Psoas muscle (tissue), 7 donors: ENCODE measurements at regions not wholly inside any gene's neighbourhood (a gene's known extent, or its start where the extent isn't known, plus 50 kb on each side); places are given as distances from the start of the nearest gene placed in this dataset.

Experiments used
- ATAC-seq, 4 donors: fragments of 200-7000 bp; cut with Tn5 transposase; one replicate each; pipeline ENCODE4 v1.9.1; 2020; ENCODE audit warnings: moderate library complexity in 3 of 4, mild to moderate bottlenecking in 2 of 4
- DNase-seq, 2 donors: peaks; one replicate each; pipeline ENCODE4 v3.0.0-alpha.2; 2020
- H3K27ac ChIP-seq: fragments of 200-600 bp; one replicate; pipeline ENCODE4 v1.8.0; 2022
- H3K27me3 ChIP-seq, 3 donors: fragments of 200-600 bp in 1 of 3; one replicate each; pipeline versions ENCODE4 v1.6.1 to v1.8.0; 2013 to 2022; ENCODE audit warnings: low read length in 2 of 3, mild to moderate bottlenecking in 2 of 3, moderate library complexity in 1 of 3; ENCODE audit not compliant: insufficient read depth in 3 of 3
- H3K36me3 ChIP-seq, 2 donors: fragments of 200-600 bp in 1 of 2; one replicate each; pipeline versions ENCODE4 v1.6.1 to v1.8.0; 2013 to 2022; ENCODE audit warnings: low read depth in 1 of 2, mild to moderate bottlenecking in 1 of 2, moderate library complexity in 1 of 2; ENCODE audit not compliant: insufficient read depth in 1 of 2
- H3K4me1 ChIP-seq: fragments of 200-600 bp; one replicate; pipeline ENCODE4 v1.8.0; 2022
- H3K4me3 ChIP-seq: fragments of 200-600 bp; one replicate; pipeline ENCODE4 v1.8.0; 2022; ENCODE audit warnings: mild to moderate bottlenecking
- H3K9me3 ChIP-seq: fragments of 200-600 bp; one replicate; pipeline ENCODE4 v1.8.0; 2022
- CTCF ChIP-seq: fragments of 200-600 bp; IDR thresholded peaks from one replicate; pipeline ENCODE4 v1.8.0; 2022; ENCODE audit warnings: antibody characterized with exemption
- WGBS, 3 donors: extraction: QIAGEN DNeasy Blood & Tissue Kit; methylation state at CpG; one replicate each; pipeline versions ENCODE4 v1.1.6 to v1.1.7; 2013; 5-methylcytosine and 5-hydroxymethylcytosine counted together
- intact Hi-C, 2 donors: fragments of 100-400 bp; cut with DNase I; formaldehyde crosslinking; loops; one replicate each; pipeline versions ENCODE4 v1.11.0 to v1.14.2; 2022
- donor health status: healthy with polysubstance abuse.
- donor health status: DM: no; HTN: no; CAD: no; lungs with moderate emphysema.
- donor health status: Bipolar disorder and iron deficiency.
- donor health status: healthy.
- donor health status: DM: yes; HTN: yes; CAD: no.
- donor health status: DM: no; HTN: no; CAD: no.
- donor health status: DM: yes; HTN: yes; CAD: no.

- ATAC-seq (peak; percentile 40 to 83 (median 70)), DNase-seq (no peak)
- Histone ChIP-seq H3K27ac (no peak overlapping the region), H3K4me1 (no peaks in the 10 kb centered on the region), H3K36me3 (no peaks in the 10 kb centered on the region), H3K27me3 (no peaks in the 10 kb centered on the region), H3K4me3 (no peak overlapping the region), H3K9me3 (no peaks in the 10 kb centered on the region)
- no peak for TF ChIP-seq CTCF
- WGBS, 3 donors: 31 to 36% (median 35%) methylated on average over 3 of the region's 3 CpGs
- intact Hi-C loops: no loop called here
Measured at GRCh38 chrX:84611843-84612636, 109.8 kb upstream of the HDX start.

- no peak for TF ChIP-seq CTCF
- H3K36me3 ChIP-seq: no peaks in the 10 kb centered on the region
Measured at GRCh38 chrX:84634201-84634782, 132.0 kb upstream of the HDX start.

GRCh38 chrX:84666086-84666485 is 163.8 kb upstream of the HDX start:
- Histone ChIP-seq H3K36me3 (no peaks in the 10 kb centered on the region), H3K4me3 (no peak overlapping the region), H3K27ac (no peak overlapping the region), H3K9me3 (no peaks in the 10 kb centered on the region), H3K27me3 (no peaks in the 10 kb centered on the region), H3K4me1 (no peaks in the 10 kb centered on the region)
- intact Hi-C loops: no loop called here
- 34 to 73% (median 39%) methylated on average over 2 of the region's 2 CpGs for WGBS, 3 donors
- TF ChIP-seq CTCF: no peak
- no peak for ATAC-seq
- DNase-seq: no peak

More at GRCh38 chrX:84634201-84634782, 132.0 kb upstream of the HDX start:
- Histone ChIP-seq H3K4me3 (no peak overlapping the region), H3K4me1 (no peaks in the 10 kb centered on the region), H3K27me3 (no peaks in the 10 kb centered on the region), H3K27ac (no peak overlapping the region), H3K9me3 (no peaks in the 10 kb centered on the region)
- 61 to 72% (median 70%) methylated on average over 3 of the region's 3 CpGs for WGBS, 3 donors
- DNase-seq (no peak), ATAC-seq (no peak)
- intact Hi-C loops: no loop called here

- WGBS, 3 donors: 36 to 58% (median 57%) methylated on average over 1 of the region's 1 CpG
- Histone ChIP-seq H3K4me1 (no peaks in the 10 kb centered on the region), H3K27ac (no peak overlapping the region), H3K36me3 (no peaks in the 10 kb centered on the region), H3K27me3 (no peaks in the 10 kb centered on the region), H3K4me3 (no peak overlapping the region), H3K9me3 (no peaks in the 10 kb centered on the region)
- no peak for TF ChIP-seq CTCF
- ATAC-seq (no peak), DNase-seq (no peak)
- intact Hi-C loops: no loop called here
Measured at GRCh38 chrX:84690228-84690627, 188.0 kb upstream of the HDX start.
